Mesothelial cell of epicardium (in vitro differentiated cells): ENCODE measurements at regions not wholly inside any gene's neighbourhood (a gene's known extent, or its start where the extent isn't known, plus 50 kb on each side); places are given as distances from the start of the nearest gene placed in this dataset.
"Not testable (repeated sequence)": the region's sequence is repeated elsewhere in the genome, so short reads cannot be mapped to it uniquely, and the experiment has no call there.

Experiments used
- DNase-seq, 2 experiments: peaks; one replicate each; pipeline ENCODE4 v3.0.0; 2021; ENCODE audit warnings: low spot score in 2 of 2; ENCODE audit not compliant: unreplicated experiment in 2 of 2
- H3K27ac Mint-ChIP-seq: 2 replicates; pipeline ENCODE4 v1.8.0; 2021; ENCODE audit warnings: mixed read lengths
- H3K27me3 Mint-ChIP-seq: 2 replicates; pipeline ENCODE4 v1.8.0; 2021; ENCODE audit warnings: low read depth, mixed read lengths
- H3K36me3 Mint-ChIP-seq: 2 replicates; pipeline ENCODE4 v1.8.0; 2021; ENCODE audit warnings: mixed read lengths
- H3K4me1 Mint-ChIP-seq: 2 replicates; pipeline ENCODE4 v1.8.0; 2021; ENCODE audit warnings: mixed read lengths
- H3K4me3 Mint-ChIP-seq: 2 replicates; pipeline ENCODE4 v1.8.0; 2021; ENCODE audit warnings: mild to moderate bottlenecking, moderate library complexity, mixed read lengths
- H3K9me3 Mint-ChIP-seq: 2 replicates; pipeline ENCODE4 v1.8.0; 2021; ENCODE audit warnings: mixed read lengths
- TF ChIP-seq, protein P1 (sequence below): fragments of 200-600 bp; sonication (generic); IDR thresholded peaks from one replicate; pipeline ENCODE4 v1.5.0; 2021; ENCODE audit warnings: antibody characterized with exemption; ENCODE audit not compliant: unreplicated experiment

DNA sequence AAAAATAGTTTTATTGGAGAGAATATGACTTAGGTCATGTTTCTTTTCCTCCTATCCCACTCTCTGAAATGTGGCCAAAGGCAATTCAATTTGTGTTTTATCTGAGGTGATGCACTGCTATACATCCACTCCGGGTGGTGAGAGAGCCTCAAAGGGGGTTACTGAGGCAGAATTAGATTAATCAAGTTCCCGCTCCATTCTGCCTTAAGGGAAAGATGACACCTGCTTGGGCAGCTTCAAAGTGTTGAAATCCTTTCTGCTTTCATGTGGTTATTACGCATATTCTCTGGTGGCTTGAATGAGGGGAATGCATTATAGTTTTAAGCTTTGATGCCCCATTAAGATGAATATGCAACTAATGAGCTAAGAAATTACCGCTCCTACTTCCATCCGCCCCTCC lies 213.0 kb upstream of the TMEFF2 start:
- DNase-seq, result no peak
- H3K27me3 Mint-ChIP-seq, result no peaks in the 10 kb centered on the region
- TF ChIP-seq, protein P1, sequence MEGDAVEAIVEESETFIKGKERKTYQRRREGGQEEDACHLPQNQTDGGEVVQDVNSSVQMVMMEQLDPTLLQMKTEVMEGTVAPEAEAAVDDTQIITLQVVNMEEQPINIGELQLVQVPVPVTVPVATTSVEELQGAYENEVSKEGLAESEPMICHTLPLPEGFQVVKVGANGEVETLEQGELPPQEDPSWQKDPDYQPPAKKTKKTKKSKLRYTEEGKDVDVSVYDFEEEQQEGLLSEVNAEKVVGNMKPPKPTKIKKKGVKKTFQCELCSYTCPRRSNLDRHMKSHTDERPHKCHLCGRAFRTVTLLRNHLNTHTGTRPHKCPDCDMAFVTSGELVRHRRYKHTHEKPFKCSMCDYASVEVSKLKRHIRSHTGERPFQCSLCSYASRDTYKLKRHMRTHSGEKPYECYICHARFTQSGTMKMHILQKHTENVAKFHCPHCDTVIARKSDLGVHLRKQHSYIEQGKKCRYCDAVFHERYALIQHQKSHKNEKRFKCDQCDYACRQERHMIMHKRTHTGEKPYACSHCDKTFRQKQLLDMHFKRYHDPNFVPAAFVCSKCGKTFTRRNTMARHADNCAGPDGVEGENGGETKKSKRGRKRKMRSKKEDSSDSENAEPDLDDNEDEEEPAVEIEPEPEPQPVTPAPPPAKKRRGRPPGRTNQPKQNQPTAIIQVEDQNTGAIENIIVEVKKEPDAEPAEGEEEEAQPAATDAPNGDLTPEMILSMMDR, result no peak
- H3K4me1 Mint-ChIP-seq, result peaks cover 19% of the 10 kb centered on the region
- H3K9me3 Mint-ChIP-seq, result no peaks in the 10 kb centered on the region
- H3K27ac Mint-ChIP-seq, result peak overlapping the region; percentile 28
- no peak overlapping the region for H3K4me3 Mint-ChIP-seq
- peaks cover 1% of the 10 kb centered on the region for H3K36me3 Mint-ChIP-seq

DNA sequence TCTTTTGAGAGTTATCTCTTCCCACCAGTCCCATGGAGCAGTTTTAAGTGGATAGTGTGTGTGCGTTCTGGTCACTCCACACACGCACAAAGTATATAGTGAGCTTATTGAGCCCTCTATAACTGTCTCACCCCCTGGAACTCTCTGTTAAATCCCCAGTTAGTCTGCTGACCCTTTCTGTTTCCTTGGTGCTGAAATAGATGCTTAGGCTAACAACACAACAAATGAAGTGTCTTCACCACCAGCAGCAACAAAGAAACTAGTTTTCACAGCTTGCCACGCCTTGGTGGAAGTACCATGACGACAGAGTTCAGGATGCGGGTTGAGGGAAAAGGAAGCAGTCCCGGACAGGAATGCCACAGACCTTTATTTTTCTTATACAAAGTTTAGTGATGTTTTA lies 203.5 kb upstream of the TMEFF2 start:
- peaks cover 28% of the 10 kb centered on the region for H3K9me3 Mint-ChIP-seq
- H3K36me3 Mint-ChIP-seq, result peaks cover 7% of the 10 kb centered on the region
- H3K27ac Mint-ChIP-seq, result no peak overlapping the region
- H3K4me3 Mint-ChIP-seq, result no peak overlapping the region
- no peaks in the 10 kb centered on the region for H3K27me3 Mint-ChIP-seq
- no peak for DNase-seq
- H3K4me1 Mint-ChIP-seq, result no peaks in the 10 kb centered on the region
- TF ChIP-seq, protein P1, result no peak

DNA sequence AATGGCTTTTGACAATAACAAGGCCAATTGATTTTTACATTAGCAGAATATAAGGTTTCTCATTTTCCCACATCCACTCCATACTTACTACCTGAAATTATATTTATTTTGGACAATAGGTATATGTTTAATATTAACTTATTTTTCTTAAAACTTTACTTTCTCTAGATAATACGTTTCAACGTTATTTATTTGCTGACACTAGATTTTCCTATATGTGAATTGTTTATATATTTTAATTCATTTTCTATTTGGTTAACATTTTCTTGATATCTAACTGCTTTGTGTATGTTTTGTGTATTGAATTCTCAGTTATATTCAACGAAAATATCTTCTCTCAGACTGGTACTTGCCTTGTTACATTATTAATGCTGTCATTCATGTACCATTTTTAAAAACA lies 199.9 kb upstream of the TMEFF2 start:
- Mint-ChIP-seq H3K9me3 (peaks cover 36% of the 10 kb centered on the region), H3K4me3 (no peak overlapping the region), H3K27ac (no peak overlapping the region), H3K36me3 (peaks cover 7% of the 10 kb centered on the region), H3K27me3 (no peaks in the 10 kb centered on the region), H3K4me1 (no peaks in the 10 kb centered on the region)
- TF ChIP-seq, protein P1, result no peak
- DNase-seq, result no peak

DNA sequence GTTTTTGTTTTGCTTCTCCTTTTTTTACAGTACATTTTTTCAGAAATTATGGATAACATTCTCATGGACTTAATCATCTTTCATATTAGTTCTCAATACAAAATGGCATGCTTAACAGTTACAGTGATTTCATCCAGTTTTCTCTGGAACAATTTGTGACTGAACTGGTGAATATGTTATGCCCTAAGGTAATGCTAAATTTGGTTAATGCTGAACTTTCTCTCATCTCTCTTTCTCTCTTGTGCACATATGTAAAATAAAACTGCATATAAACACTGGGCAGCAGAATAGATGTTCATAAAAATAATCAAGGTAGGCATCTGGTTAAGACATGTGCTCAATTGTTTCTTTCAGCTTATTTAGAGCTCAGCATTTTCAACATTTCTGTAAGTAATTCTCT lies 196.3 kb upstream of the TMEFF2 start:
- Mint-ChIP-seq H3K9me3 (peaks cover 32% of the 10 kb centered on the region), H3K27ac (no peak overlapping the region), H3K27me3 (no peaks in the 10 kb centered on the region), H3K36me3 (peaks cover 10% of the 10 kb centered on the region), H3K4me3 (no peak overlapping the region), H3K4me1 (no peaks in the 10 kb centered on the region)
- no peak for DNase-seq
- TF ChIP-seq, protein P1, result no peak

DNA sequence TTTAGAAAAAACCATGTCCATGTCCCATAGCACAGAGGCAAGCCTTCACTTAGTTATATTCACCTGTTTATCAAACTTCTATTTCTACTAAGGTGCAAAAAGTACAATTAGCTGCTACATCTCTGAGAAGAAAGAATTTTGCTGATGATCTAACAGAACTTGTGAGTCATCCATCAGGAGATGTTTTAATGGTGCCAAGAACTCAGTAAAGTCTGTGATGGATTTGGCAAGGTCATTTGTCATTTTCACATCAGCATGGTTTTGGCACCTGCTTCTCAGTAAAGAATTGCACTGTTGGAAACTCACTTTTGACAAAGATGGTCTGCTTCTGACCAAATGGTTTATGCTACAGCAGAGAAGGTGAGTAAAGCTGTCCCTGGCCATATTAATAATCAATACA lies 195.7 kb upstream of the TMEFF2 start:
- TF ChIP-seq, protein P1, result no peak
- Mint-ChIP-seq H3K27ac (no peak overlapping the region), H3K4me3 (no peak overlapping the region), H3K27me3 (no peaks in the 10 kb centered on the region), H3K36me3 (peaks cover 16% of the 10 kb centered on the region), H3K4me1 (no peaks in the 10 kb centered on the region), H3K9me3 (peaks cover 36% of the 10 kb centered on the region)
- DNase-seq, result no peak

DNA sequence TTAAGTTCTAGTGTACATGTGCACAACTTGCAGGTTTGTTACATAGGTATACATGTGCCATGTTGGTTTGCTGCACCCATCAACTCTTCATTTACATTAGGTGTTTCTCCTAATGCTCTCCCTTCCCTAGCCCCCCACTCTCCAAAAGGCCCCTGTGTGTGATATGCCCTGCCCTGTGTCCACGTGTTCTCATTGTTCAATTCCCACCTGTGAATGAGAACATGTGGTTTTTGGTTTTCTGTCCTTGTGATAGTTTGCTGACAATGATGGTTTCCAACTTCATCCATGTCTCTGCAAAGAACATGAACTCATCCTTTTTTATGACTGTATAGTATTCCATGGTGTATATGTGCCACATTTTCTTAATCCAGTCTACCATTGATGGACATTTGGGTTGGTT lies 189.5 kb upstream of the TMEFF2 start:
- DNase-seq, H3K4me3 Mint-ChIP-seq, H3K27ac Mint-ChIP-seq, H3K27me3 Mint-ChIP-seq: not testable (repeated sequence)
- Mint-ChIP-seq H3K4me1 (peaks cover 21% of the 10 kb centered on the region), H3K9me3 (peaks cover 43% of the 10 kb centered on the region), H3K36me3 (peaks cover 23% of the 10 kb centered on the region)
